ENCODE measurements at regions not wholly inside any gene's neighbourhood (a gene's known extent, or its start where the extent isn't known, plus 50 kb on each side); places are given as distances from the start of the nearest gene placed in this dataset.

DNA sequence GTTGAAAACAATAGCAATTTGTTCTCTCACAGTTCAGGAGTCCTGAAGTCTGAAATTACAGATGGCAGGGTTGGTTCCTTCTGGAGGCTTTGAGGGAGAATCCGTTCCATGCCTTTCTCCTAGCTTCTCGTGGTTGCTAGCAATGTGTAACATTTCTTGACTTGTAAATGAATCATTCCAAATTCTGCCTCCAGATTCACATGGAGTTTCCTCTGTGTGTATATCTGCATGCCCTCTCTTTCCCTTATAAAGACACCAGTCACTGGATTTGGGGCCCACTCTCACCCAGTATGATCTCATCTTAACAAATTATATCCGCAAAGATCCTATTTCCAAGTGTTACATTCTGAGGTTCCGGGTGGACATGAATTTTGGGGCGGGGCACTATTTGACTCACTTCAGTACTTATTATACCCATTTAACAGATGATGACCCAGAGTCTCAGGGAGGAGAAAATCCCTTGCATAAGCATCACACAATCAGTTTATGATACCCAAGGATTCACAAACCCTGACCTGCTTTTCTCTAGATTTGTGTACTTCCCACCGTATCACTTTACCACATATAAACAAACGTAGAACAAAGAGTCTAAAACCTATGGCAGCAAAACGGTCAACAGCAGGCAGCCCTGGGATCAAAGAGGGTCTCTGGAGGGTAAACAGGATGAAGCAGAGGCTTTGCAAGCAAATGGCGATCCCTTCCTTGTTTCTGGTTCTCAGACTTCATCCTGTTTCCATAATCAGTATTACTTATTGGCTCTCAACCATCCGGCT, 93.7 kb downstream of the C9orf152 start:
- H3K9me3 Mint-ChIP-seq, result no peaks in the 10 kb centered on the region
- no peaks in the 10 kb centered on the region for H3K4me1 Mint-ChIP-seq
- H3K36me3 Mint-ChIP-seq, result no peaks in the 10 kb centered on the region
- H3K27ac Mint-ChIP-seq, result no peak overlapping the region
- no peak for DNase-seq
- H3K4me3 Mint-ChIP-seq, result no peak overlapping the region
- peaks cover 0 to 3% (median 0%) of the 10 kb centered on the region in 3 donors for H3K27me3 Mint-ChIP-seq (ENCODE audit: low read depth in 3 of 3)

DNA sequence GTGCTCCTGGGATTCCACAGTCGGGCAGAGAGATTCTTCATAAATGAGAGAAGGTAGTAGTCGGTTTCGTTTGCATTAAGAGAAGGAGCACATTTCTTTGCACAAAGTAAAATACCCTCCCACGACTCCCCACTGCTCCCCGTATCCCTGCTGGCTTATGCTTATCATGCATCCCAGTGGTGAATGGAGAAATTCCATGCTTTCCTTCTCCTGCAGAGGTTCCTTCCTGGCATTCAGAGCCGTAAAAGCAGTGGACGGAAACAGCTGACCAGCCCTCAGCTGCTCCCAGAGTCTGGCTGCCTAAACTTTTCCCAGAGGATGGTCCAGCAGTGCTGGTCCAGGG, 93.1 kb downstream of the C9orf152 start:
- Mint-ChIP-seq H3K4me1 (no peaks in the 10 kb centered on the region), H3K36me3 (no peaks in the 10 kb centered on the region), H3K9me3 (no peaks in the 10 kb centered on the region), H3K27ac (no peak overlapping the region), H3K4me3 (no peak overlapping the region), H3K27me3 (ENCODE audit: low read depth in 3 of 3) (peaks cover 0 to 3% (median 0%) of the 10 kb centered on the region in 3 donors)
- DNase-seq, result no peak

DNA sequence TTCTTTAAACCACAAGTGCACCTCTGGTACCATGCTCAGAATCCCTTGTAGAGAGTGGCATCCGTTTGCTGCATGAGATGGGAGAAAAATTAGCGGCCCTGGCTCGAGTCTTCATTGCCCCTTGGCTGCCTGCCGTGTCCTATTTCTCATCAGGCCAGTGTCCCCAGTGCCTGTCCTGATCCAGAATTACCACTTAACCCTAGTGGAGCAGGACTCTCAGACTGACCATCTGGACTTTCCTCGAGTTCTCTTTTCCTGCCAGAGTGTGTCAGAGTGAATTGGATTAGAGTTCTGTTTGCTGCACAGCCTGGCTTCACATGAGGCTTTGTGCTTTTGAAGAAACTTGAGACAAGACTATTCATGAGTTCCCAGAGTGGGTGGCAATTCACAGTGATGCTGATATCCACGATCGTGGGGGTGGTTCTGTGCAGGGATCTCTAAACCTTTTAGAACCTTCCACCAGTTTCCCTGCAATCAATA, 92.6 kb downstream of the C9orf152 start:
- no peaks in the 10 kb centered on the region for H3K9me3 Mint-ChIP-seq
- H3K36me3 Mint-ChIP-seq, result no peaks in the 10 kb centered on the region
- H3K4me3 Mint-ChIP-seq, result no peak overlapping the region
- no peak for DNase-seq
- no peak overlapping the region for H3K27ac Mint-ChIP-seq
- H3K4me1 Mint-ChIP-seq, result no peaks in the 10 kb centered on the region
- H3K27me3 Mint-ChIP-seq (ENCODE audit: low read depth in 3 of 3), result peaks cover 0 to 3% (median 0%) of the 10 kb centered on the region in 3 donors

DNA sequence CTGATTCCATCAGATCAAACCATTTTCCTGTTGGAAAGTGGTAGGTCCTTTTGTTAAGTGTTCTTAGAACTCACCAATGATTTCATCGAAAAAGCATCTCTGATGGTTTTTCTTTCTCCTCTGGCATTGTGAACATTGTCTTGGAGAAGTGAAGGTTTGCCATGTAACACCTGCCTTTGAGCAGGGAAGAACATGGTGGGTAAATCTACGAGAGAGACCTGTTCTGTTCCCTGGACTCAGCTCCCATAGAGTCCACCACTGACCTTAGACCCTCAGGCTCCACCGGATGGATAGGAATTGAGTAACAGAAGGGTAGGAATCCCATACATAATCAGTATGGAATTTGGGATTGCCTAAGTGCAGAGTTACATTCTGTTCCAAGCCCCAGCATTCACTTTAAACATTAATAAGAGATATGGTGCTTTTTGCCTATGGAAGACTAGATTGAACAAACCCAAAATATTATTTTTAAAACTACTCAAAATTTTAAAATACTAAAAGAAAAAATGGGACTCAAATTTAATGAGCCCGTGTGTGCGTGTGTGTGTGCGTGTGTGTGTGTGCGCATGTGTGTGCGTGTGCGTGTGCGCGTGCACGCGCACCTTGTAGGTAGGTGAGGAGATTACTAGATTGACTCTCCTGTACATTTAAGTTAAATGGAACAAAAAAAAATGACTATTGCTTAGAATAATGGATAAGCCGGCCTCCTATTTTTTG, 92.0 kb downstream of the C9orf152 start:
- no peak overlapping the region for H3K27ac Mint-ChIP-seq
- H3K4me1 Mint-ChIP-seq, result no peaks in the 10 kb centered on the region
- no peaks in the 10 kb centered on the region for H3K36me3 Mint-ChIP-seq
- no peak for DNase-seq
- peaks cover 0 to 3% (median 0%) of the 10 kb centered on the region in 3 donors for H3K27me3 Mint-ChIP-seq (ENCODE audit: low read depth in 3 of 3)
- no peak overlapping the region for H3K4me3 Mint-ChIP-seq
- H3K9me3 Mint-ChIP-seq, result no peaks in the 10 kb centered on the region

DNA sequence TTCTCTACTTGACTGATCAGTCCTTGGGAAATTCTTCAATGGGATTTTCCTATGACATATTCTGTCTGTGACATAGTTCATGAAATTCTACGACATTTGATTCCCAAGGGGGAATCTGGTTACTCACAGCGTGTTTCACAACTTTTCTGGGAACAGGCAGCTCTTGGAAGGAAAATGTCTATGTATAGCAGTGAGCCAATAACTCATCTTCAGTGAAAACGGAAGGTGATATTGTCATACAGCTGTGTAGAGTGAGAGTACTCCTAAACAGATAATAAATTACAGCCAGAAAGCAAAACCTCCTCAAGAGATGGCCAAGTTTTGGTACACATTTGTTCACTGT, 91.4 kb downstream of the C9orf152 start:
- H3K9me3 Mint-ChIP-seq, result no peaks in the 10 kb centered on the region
- DNase-seq, result no peak
- H3K4me3 Mint-ChIP-seq, result no peak overlapping the region
- no peaks in the 10 kb centered on the region for H3K36me3 Mint-ChIP-seq
- no peaks in the 10 kb centered on the region for H3K4me1 Mint-ChIP-seq
- no peak overlapping the region for H3K27ac Mint-ChIP-seq
- peaks cover 0 to 3% (median 0%) of the 10 kb centered on the region in 3 donors for H3K27me3 Mint-ChIP-seq (ENCODE audit: low read depth in 3 of 3)

DNA sequence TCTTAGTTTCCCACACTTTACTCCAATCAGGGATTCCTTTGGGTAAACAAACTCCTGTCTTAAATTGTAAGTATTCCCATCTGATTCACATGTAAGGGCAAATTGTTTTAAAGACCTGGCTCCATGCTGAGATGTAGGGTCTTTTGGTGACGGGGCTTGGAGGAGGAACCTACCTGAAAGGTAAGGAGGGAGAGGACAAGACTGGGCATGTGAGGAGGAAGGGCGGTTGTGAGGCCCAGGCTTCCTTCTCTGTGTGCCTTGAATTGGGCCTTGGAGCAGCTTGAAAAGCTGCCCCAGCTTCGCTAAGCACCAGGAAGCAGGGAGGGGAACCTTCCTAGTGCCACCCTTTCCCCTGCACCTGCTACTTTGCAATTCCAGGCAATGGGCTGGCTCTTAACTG, 86.8 kb downstream of the C9orf152 start:
- DNase-seq, result no peak
- H3K36me3 Mint-ChIP-seq, result no peaks in the 10 kb centered on the region
- no peak overlapping the region for H3K27ac Mint-ChIP-seq
- no peaks in the 10 kb centered on the region for H3K9me3 Mint-ChIP-seq
- no peaks in the 10 kb centered on the region for H3K27me3 Mint-ChIP-seq (ENCODE audit: low read depth in 3 of 3)
- no peak overlapping the region for H3K4me3 Mint-ChIP-seq
- peaks cover 9 to 10% of the 10 kb centered on the region in 2 donors for H3K4me1 Mint-ChIP-seq

DNA sequence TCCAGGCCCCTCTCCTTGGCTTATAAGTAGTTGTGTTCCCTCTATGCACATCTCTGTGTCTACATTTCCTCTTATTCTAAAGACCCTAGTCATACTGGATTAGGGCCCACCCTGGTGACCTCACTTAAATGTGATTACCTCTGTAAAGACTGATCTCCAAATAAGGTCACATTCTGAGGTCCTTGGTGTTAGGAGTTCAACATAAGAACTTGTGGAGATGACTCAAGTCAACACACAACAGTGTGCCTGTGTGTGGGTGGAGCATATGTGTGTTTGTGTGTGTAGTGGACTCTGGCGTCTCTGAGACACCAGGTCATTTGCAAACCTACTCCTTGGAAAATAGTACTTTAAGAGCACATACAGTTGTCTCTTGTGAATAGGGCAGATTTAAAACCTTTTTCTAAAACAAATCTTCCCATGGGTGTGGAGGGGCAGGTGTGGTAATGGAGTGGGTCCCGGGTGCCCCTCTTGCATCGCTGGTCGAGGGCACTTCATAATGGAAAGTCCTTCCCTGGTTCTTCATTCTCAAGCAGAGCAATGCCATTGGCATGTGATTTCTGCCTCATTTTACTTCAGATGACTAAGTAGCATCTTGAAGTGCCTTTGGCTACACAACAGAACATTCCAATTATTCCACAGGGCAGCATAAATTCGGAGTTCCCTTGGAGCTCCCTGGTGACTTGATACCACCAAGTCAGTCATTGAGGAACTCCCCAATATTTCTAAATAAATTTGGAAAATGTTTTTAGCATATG, 84.4 kb downstream of the C9orf152 start:
- Mint-ChIP-seq H3K27ac (no peak overlapping the region), H3K27me3 (ENCODE audit: low read depth in 3 of 3) (no peaks in the 10 kb centered on the region), H3K9me3 (no peaks in the 10 kb centered on the region), H3K36me3 (no peaks in the 10 kb centered on the region), H3K4me3 (no peak overlapping the region), H3K4me1 (peaks cover 16 to 20% of the 10 kb centered on the region in 2 donors)
- DNase-seq, result no peak

DNA sequence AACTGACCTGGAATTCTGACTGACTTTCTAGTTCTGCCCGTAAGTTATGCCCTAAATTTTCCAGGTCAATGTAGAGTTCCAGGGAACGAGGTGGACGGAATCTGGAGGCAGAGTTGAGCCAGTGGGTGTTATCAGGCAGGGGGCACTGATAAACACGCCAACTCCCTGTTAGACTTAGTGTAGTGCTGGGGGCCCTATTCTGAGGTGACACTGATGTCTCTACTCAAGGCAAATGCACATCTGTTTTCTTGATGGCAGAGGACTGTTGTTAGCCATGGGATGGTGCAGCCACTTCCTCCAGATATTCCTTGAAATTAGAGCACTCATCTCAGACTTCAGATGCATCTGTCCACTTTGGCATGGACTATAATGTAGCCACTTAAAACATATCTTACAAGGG, 83.5 kb downstream of the C9orf152 start:
- H3K9me3 Mint-ChIP-seq, result no peaks in the 10 kb centered on the region
- no peak for DNase-seq
- H3K36me3 Mint-ChIP-seq, result no peaks in the 10 kb centered on the region
- no peak overlapping the region for H3K4me3 Mint-ChIP-seq
- H3K27ac Mint-ChIP-seq, result no peak overlapping the region
- no peaks in the 10 kb centered on the region for H3K27me3 Mint-ChIP-seq (ENCODE audit: low read depth in 3 of 3)
- peaks cover 16 to 20% of the 10 kb centered on the region in 2 donors for H3K4me1 Mint-ChIP-seq

DNA sequence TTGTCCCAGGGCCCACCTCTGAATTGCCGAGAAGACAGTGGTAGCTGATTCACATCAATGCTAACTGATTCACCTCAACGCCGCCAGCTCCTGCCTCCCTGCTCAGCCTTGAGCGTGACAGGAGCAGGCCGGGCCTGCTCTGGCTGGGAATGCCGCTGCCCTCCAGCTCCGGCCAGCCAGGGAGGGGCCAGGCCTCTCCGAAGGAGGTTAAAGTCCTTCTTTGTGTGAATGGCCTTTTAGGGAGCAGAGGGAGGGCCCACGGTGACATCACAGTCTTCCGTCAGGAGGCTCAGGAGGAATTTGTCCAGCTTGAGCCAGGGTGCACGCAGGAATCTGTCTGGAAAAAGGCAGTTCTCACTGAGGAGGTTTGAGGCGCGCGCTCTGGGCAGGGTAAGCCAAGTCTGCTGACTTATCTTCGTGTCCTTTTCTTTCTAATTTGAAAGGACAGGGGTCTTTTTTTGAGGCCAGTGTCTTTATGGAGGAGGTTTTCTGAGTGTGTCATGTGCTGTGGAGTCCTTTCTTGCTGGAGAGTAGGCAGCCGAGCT, 82.7 kb downstream of the C9orf152 start:
- Mint-ChIP-seq H3K4me3 (no peak overlapping the region), H3K9me3 (no peaks in the 10 kb centered on the region), H3K36me3 (no peaks in the 10 kb centered on the region), H3K27ac (no peak overlapping the region), H3K4me1 (peaks cover 16 to 20% of the 10 kb centered on the region in 2 donors), H3K27me3 (ENCODE audit: low read depth in 3 of 3) (no peaks in the 10 kb centered on the region)
- no peak for DNase-seq

DNA sequence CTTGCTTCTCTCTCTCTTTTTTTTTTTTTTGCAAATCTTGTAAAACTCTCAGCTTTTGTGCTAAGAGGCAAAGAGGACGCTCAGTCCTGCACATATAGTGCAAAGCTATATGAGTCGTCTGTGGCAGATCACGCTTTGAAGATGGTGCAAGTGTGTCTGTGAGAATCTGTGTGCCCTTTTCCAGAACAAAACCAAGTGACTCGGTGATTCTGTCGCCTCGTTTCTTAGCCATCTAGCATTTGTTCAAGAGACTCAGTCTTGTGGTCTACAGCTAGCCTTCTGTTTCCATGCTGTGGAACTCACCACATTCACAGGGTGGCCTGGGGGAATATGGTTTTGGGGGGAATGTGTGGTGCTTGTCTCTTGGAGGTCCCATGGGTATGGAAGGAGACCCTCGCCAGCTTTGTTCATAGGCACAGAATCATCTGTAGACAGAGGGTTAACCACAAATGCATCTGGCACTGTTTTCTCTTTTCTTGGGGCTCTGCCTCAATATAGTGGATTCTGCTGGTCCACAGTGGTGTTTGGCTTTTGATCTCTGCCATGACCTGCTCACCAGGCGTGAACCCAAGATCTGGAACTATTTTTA, 82.1 kb downstream of the C9orf152 start:
- Mint-ChIP-seq H3K4me3 (peak overlapping the region in 3 of 5 donors; percentile 3 to 66 (median 40)), H3K27me3 (ENCODE audit: low read depth in 3 of 3) (no peaks in the 10 kb centered on the region), H3K9me3 (no peaks in the 10 kb centered on the region), H3K4me1 (peaks cover 16 to 20% of the 10 kb centered on the region in 2 donors), H3K36me3 (no peaks in the 10 kb centered on the region), H3K27ac (peak overlapping the region in 5 of 6 donors; percentile 29 to 62 (median 47))
- no peak for DNase-seq

DNA sequence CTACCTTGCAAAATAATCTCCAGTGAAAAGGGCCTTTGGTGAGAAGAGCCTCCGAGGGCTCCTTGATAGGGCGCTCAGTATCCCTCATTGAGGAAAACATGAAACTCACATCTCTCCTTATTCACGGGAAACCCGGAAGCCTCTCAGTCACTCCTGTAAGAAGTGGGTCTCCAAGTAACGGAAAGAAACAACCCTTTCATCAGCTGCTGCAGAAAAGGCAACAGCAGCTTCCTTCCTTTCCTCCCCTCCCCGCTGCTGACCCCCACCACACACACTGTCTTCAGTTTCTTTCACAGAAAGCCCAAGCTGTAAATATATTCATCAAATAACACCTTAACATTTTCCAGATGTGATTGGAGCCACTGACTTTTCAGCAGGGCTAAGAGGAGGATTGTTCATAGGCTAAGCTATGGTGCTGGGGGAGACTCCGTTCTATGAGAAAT, 81.4 kb downstream of the C9orf152 start:
- peaks cover 16 to 20% of the 10 kb centered on the region in 2 donors for H3K4me1 Mint-ChIP-seq
- H3K36me3 Mint-ChIP-seq, result no peaks in the 10 kb centered on the region
- peak overlapping the region in 4 of 5 donors; percentile 3 to 66 (median 34) for H3K4me3 Mint-ChIP-seq
- H3K27me3 Mint-ChIP-seq (ENCODE audit: low read depth in 3 of 3), result no peaks in the 10 kb centered on the region
- H3K27ac Mint-ChIP-seq, result peak overlapping the region in 5 of 6 donors; percentile 23 to 62 (median 47)
- H3K9me3 Mint-ChIP-seq, result no peaks in the 10 kb centered on the region
- DNase-seq, result no peak

DNA sequence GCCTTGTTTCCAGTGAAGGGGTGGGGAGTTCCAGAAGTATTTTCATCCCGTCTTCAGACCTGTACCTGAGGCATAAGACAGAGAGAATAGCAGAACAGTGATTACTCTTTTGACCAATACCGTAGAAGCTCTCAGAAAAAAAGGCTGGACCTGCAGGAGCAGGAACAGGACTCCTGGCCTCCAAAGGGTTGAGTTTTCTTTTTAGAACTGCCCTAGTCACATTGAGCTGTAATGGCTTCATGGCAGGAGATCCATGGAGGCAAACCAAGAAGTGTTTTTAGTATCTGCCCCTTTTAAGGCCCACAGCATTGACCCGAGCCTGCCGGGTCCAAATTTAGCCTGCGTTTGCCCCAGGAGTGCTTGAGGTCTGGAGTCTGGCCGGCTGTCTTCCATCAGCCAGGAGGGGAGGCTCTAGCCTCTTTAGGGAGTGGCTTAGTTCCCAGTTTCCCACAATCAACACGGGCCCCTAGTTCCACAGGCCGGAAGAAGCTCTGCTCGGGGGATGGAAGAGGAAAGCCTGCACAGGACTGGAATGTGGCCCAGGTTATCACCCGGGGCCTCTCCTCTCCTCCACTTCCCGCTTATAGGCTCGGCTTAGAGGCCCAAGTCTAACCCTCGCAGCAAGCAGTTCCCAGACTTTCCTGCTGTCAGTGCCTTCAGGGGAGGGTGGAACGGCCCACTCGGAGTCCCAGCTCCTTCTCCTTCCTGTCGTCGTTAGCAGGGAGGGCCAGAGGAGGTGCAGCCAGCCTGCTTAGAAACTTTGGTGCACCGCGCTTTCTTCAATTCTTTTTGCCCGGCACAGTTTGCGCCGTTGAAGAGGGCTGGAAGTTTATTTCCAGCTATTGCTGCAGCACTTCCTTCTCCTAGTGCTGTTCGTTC, 80.7 kb downstream of the C9orf152 start:
- H3K36me3 Mint-ChIP-seq, result no peaks in the 10 kb centered on the region
- H3K4me3 Mint-ChIP-seq, result peak overlapping the region in 1 of 5 donors; percentile 66
- H3K27me3 Mint-ChIP-seq (ENCODE audit: low read depth in 3 of 3), result no peaks in the 10 kb centered on the region
- DNase-seq, result no peak
- H3K27ac Mint-ChIP-seq, result peak overlapping the region in 4 of 6 donors; percentile 23 to 62 (median 52)
- no peaks in the 10 kb centered on the region for H3K9me3 Mint-ChIP-seq
- peaks cover 16 to 20% of the 10 kb centered on the region in 2 donors for H3K4me1 Mint-ChIP-seq

Measured in immature natural killer cell (primary cell).